ENCODE measurements at regions not wholly inside any gene's neighbourhood (a gene's known extent, or its start where the extent isn't known, plus 50 kb on each side); places are given as distances from the start of the nearest gene placed in this dataset.

- Histone ChIP-seq H3K4me1 (ENCODE audit: low read length) (no peaks in the 10 kb centered on the region), H3K27ac (ENCODE audit: low read length) (no peak overlapping the region), H3K4me2 (ENCODE audit: low read depth, low read length) (no peak overlapping the region), H4K20me1 (ENCODE audit: insufficient read depth, low read length) (no peaks in the 10 kb centered on the region), H3F3A (ENCODE audit: insufficient read depth, low read length) (no peaks in the 10 kb centered on the region), H3K9me3 (replicated peaks; ENCODE audit: insufficient read depth, low read length) (no peaks in the 10 kb centered on the region), H3K27me3 (replicated peaks; ENCODE audit: insufficient read depth, low read length) (no peaks in the 10 kb centered on the region), H3K9ac (ENCODE audit: low read length) (no peak overlapping the region), H2AFZ (ENCODE audit: low read length) (no peak overlapping the region), H3K79me2 (ENCODE audit: low read length) (no peaks in the 10 kb centered on the region), H3K4me3 (ENCODE audit: low read length) (no peak overlapping the region), H3K36me3 (replicated peaks; ENCODE audit: insufficient read depth, low read length) (no peaks in the 10 kb centered on the region), H3K9me2 (replicated peaks; ENCODE audit: insufficient read depth, low read length) (no peaks in the 10 kb centered on the region)
- TF ChIP-seq EZH2 (optimal IDR thresholded peaks at IDR 0.05; ENCODE audit: low read depth, low read length) (no peak), EZH2phosphoT487 (IDR thresholded peaks at IDR 0.05; ENCODE audit: low read length) (no peak), CTCF (IDR thresholded peaks at IDR 0.05; ENCODE audit: low read length) (no peak)
- no peak for DNase-seq
Observed at GRCh38 chr6:134584847-134585516, 267.1 kb upstream of the SGK1 start.

DNA sequence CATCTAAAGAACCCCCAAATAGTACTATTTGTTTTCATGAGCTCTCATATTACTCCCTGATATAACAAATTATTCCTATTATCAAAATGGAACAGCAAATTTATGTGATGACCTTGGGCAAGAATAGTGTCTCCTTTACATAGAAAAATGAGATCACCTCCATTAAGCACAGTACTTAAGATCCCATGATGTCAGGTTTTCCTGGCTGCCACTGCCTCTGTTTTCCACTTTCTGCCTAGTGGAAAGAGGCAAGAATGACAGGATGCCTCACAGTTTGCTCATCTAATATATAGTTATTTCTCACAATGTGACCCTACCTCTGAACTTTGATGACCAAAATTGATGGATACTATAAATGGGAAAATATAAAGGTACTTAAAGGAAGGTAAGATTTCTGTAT lies 260.1 kb upstream of the SGK1 start:
- no peaks in the 10 kb centered on the region for H3K4me1 ChIP-seq (ENCODE audit: low read length)
- no peaks in the 10 kb centered on the region for H3K27me3 ChIP-seq (replicated peaks; ENCODE audit: insufficient read depth, low read length)
- no peak overlapping the region for H3K4me2 ChIP-seq (ENCODE audit: low read depth, low read length)
- no peak overlapping the region for H3K27ac ChIP-seq (ENCODE audit: low read length)
- no peak overlapping the region for H3K9ac ChIP-seq (ENCODE audit: low read length)
- no peak overlapping the region for H3K4me3 ChIP-seq (ENCODE audit: low read length)
- H4K20me1 ChIP-seq (ENCODE audit: insufficient read depth, low read length) = no peaks in the 10 kb centered on the region
- H3K9me3 ChIP-seq (replicated peaks; ENCODE audit: insufficient read depth, low read length) = no peaks in the 10 kb centered on the region
- no peak for DNase-seq
- no peaks in the 10 kb centered on the region for H3K79me2 ChIP-seq (ENCODE audit: low read length)
- TF ChIP-seq CTCF (IDR thresholded peaks at IDR 0.05; ENCODE audit: low read length) = no peak
- no peak for TF ChIP-seq EZH2phosphoT487 (IDR thresholded peaks at IDR 0.05; ENCODE audit: low read length)
- no peak for TF ChIP-seq EZH2 (optimal IDR thresholded peaks at IDR 0.05; ENCODE audit: low read depth, low read length)
- H2AFZ ChIP-seq (ENCODE audit: low read length) = no peak overlapping the region
- H3K9me2 ChIP-seq (replicated peaks; ENCODE audit: insufficient read depth, low read length) = no peaks in the 10 kb centered on the region
- H3F3A ChIP-seq (ENCODE audit: insufficient read depth, low read length) = no peaks in the 10 kb centered on the region
- no peaks in the 10 kb centered on the region for H3K36me3 ChIP-seq (replicated peaks; ENCODE audit: insufficient read depth, low read length)

DNA sequence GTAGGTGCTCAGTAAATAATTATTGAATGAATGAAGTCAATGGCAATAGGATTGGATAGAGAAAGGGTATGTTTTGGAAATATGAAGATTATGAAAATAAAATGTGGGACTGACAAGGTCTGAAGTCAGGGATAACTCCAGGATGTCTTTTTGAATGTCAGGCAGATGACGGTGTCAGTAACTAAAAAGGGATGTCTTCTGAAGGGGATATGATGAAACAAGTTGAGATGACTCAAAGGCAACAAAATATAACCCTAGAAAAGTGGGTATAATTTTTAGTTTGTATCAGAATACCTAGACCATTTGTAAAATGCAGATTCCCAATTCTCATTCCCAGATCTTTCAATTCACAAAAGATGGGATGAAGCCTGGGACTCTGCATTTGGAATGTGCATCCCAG lies 257.3 kb upstream of the SGK1 start:
- Histone ChIP-seq H3K4me3 (ENCODE audit: low read length) (no peak overlapping the region), H3K9me2 (replicated peaks; ENCODE audit: insufficient read depth, low read length) (no peaks in the 10 kb centered on the region), H3F3A (ENCODE audit: insufficient read depth, low read length) (no peaks in the 10 kb centered on the region), H3K79me2 (ENCODE audit: low read length) (no peaks in the 10 kb centered on the region), H3K9me3 (replicated peaks; ENCODE audit: insufficient read depth, low read length) (no peaks in the 10 kb centered on the region), H2AFZ (ENCODE audit: low read length) (no peak overlapping the region), H3K36me3 (replicated peaks; ENCODE audit: insufficient read depth, low read length) (no peaks in the 10 kb centered on the region), H3K4me2 (ENCODE audit: low read depth, low read length) (no peak overlapping the region), H3K9ac (ENCODE audit: low read length) (no peak overlapping the region), H3K27me3 (replicated peaks; ENCODE audit: insufficient read depth, low read length) (no peaks in the 10 kb centered on the region), H3K27ac (ENCODE audit: low read length) (no peak overlapping the region), H4K20me1 (ENCODE audit: insufficient read depth, low read length) (no peaks in the 10 kb centered on the region), H3K4me1 (ENCODE audit: low read length) (no peaks in the 10 kb centered on the region)
- no peak for DNase-seq
- no peak for TF ChIP-seq CTCF (IDR thresholded peaks at IDR 0.05; ENCODE audit: low read length)
- no peak for TF ChIP-seq EZH2 (optimal IDR thresholded peaks at IDR 0.05; ENCODE audit: low read depth, low read length)
- TF ChIP-seq EZH2phosphoT487 (IDR thresholded peaks at IDR 0.05; ENCODE audit: low read length) = no peak
